ENCODE measurements at regions not wholly inside any gene's neighbourhood (a gene's known extent, or its start where the extent isn't known, plus 50 kb on each side); places are given as distances from the start of the nearest gene placed in this dataset.

- Mint-ChIP-seq H3K4me1 (ENCODE audit: low read depth) (peaks cover 18% of the 10 kb centered on the region), H3K27ac (no peak overlapping the region), H3K4me3 (no peak overlapping the region), H3K36me3 (ENCODE audit: low read depth) (no peaks in the 10 kb centered on the region), H3K9me3 (peaks cover 4% of the 10 kb centered on the region; the same call in 1 of the 2 replicates), H3K27me3 (ENCODE audit: insufficient read depth) (no peaks in the 10 kb centered on the region; the same call in 1 of the 2 replicates)
- no peak for TF ChIP-seq CTCF (IDR thresholded peaks at IDR 0.05)
- DNase-seq, result no peak
Measured at GRCh38 chr13:100890645-100891044, 216.1 kb upstream of the TMTC4 start.

GRCh38 chr13:100887729-100888151 is 213.1 kb upstream of the TMTC4 start:
- H3K36me3 Mint-ChIP-seq (ENCODE audit: low read depth), result no peaks in the 10 kb centered on the region
- TF ChIP-seq CTCF (IDR thresholded peaks at IDR 0.05), result no peak
- H3K4me3 Mint-ChIP-seq, result no peak overlapping the region
- no peaks in the 10 kb centered on the region for H3K27me3 Mint-ChIP-seq (ENCODE audit: insufficient read depth)
- DNase-seq, result peak; percentile 46
- peak overlapping the region; percentile 27; the same call in 1 of the 2 replicates for H3K27ac Mint-ChIP-seq
- peaks cover 4% of the 10 kb centered on the region; the same call in 1 of the 2 replicates for H3K9me3 Mint-ChIP-seq
- peaks cover 18% of the 10 kb centered on the region for H3K4me1 Mint-ChIP-seq (ENCODE audit: low read depth)

- Mint-ChIP-seq H3K4me3 (no peak overlapping the region), H3K27me3 (ENCODE audit: insufficient read depth) (peaks cover 4% of the 10 kb centered on the region), H3K36me3 (ENCODE audit: low read depth) (no peaks in the 10 kb centered on the region; the same call in 1 of the 2 replicates), H3K9me3 (peaks cover 2% of the 10 kb centered on the region), H3K27ac (no peak overlapping the region), H3K4me1 (ENCODE audit: low read depth) (peaks cover 32% of the 10 kb centered on the region)
- no peak for TF ChIP-seq CTCF (IDR thresholded peaks at IDR 0.05)
- DNase-seq, result no peak
Measured at GRCh38 chr13:100883453-100883852, 208.9 kb upstream of the TMTC4 start.

- Mint-ChIP-seq H3K27ac (no peak overlapping the region), H3K4me1 (ENCODE audit: low read depth) (peaks cover 18% of the 10 kb centered on the region), H3K36me3 (ENCODE audit: low read depth) (peaks cover 4% of the 10 kb centered on the region), H3K4me3 (peak overlapping the region; percentile 10; the same call in 1 of the 2 replicates), H3K9me3 (peaks cover 3% of the 10 kb centered on the region), H3K27me3 (ENCODE audit: insufficient read depth) (peaks cover 4% of the 10 kb centered on the region)
- DNase-seq, result no peak
- TF ChIP-seq CTCF (IDR thresholded peaks at IDR 0.05), result no peak
Measured at GRCh38 chr13:100881291-100881864, 206.8 kb upstream of the TMTC4 start.

- peaks cover 8% of the 10 kb centered on the region for H3K9me3 Mint-ChIP-seq
- H3K27ac Mint-ChIP-seq, result no peak overlapping the region
- DNase-seq, result no peak
- no peak for TF ChIP-seq CTCF (IDR thresholded peaks at IDR 0.05)
- H3K36me3 Mint-ChIP-seq (ENCODE audit: low read depth), result peaks cover 7% of the 10 kb centered on the region
- no peak overlapping the region for H3K4me3 Mint-ChIP-seq
- peaks cover 31% of the 10 kb centered on the region for H3K4me1 Mint-ChIP-seq (ENCODE audit: low read depth)
- H3K27me3 Mint-ChIP-seq (ENCODE audit: insufficient read depth), result peaks cover 8% of the 10 kb centered on the region
Measured at GRCh38 chr13:100880166-100880565, 205.6 kb upstream of the TMTC4 start.
